HK-2 (cell line): ENCODE measurements at regions not wholly inside any gene's neighbourhood (a gene's known extent, or its start where the extent isn't known, plus 50 kb on each side); places are given as distances from the start of the nearest gene placed in this dataset.
A peak's percentile ranks its signal among the peaks of the same experiment; 100 is the strongest.

Experiments
- DNase-seq: peaks from one replicate; pipeline ENCODE4 v3.0.0-alpha.2; 2018; ENCODE audit not compliant: unreplicated experiment

GRCh38 chr5:165076686-165077085 lies 1571.3 kb downstream of the MAT2B start:
- DNase-seq, result no peak

DNA sequence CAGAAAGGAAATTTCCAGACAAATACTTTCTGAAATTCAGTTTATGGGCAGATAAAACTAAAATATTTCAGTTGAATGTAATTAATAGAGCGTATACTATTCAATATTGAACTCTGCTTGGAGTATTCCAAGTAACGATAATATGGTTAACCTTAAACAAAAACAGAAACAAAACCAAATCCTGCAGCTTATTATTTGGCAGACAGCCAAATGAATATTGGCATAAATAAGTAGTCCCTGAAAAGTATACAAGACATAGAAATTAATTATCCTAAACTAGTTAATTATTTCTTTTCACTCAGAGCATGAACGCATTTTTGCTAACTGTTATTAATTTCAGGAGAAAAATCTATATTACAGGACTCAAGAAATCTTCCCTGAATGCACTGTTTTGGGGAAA lies 1574.0 kb downstream of the MAT2B start:
- DNase-seq, result no peak

GRCh38 chr5:165083394-165083793 lies 1578.0 kb downstream of the MAT2B start:
- DNase-seq, result no peak

DNA sequence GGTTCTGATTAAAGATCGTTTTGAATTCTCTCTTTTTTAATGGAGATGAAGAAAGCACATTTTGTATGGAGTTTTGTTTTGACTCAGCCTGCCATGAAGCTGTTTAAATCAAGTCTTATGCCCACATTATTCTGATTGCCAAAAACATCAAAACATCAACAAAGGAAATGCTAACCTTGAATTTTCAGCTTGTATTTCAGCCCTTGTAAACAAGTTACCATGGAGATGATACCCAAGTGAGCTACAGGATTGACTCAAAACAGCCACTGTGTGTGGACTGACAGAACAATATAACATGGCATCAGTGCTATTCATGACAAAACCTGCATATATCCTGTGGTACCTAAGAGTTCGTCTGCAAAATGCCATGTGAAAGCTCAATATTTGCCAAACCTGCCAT lies 1581.0 kb downstream of the MAT2B start:
- DNase-seq, result no peak

DNA sequence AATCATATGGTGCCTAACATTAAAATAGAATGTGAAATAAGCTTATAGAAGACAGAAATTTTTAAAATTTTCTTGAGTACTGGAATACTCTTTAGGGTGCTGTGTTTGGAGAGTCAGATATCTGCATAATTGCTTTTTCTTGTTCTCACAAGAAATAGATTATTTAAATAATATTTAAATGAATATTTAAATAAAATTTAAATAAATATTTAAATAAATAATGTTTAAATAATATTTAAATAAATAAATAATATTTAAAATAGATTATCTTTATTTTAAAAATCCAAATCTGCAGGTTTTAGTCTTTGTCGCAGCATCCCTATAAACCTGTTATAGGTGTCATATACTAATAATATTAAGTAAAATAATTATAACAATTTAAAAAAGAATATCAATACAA lies 1589.4 kb downstream of the MAT2B start:
- no peak for DNase-seq

GRCh38 chr5:165101709-165102108 lies 1596.3 kb downstream of the MAT2B start:
- no peak for DNase-seq

GRCh38 chr5:165104611-165105010 lies 1599.2 kb downstream of the MAT2B start:
- DNase-seq, result no peak

- DNase-seq, result no peak
These were observed 1603.4 kb downstream of the MAT2B start for GRCh38 chr5:165108809-165109208.

DNA sequence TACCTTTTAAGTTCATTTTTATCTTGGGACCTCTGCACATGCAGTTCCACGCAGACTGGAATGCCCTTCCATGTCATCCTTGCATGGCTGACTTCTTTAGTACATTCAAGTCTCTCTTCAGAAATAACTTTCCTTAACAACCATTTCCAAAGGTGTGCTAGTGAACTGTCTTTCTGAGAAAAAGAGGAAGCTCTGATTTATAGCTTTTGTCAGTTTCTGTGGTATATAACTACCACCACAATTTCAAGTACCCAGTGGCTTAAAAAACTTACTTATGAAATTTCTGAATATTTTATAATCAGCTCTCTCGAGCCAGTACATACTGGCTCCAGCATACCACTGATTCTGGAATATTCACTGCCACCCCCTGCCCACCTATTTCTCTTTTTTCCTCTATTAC lies 1613.8 kb downstream of the MAT2B start:
- no peak for DNase-seq

GRCh38 chr5:165126598-165126997 lies 1621.2 kb downstream of the MAT2B start:
- no peak for DNase-seq

DNA sequence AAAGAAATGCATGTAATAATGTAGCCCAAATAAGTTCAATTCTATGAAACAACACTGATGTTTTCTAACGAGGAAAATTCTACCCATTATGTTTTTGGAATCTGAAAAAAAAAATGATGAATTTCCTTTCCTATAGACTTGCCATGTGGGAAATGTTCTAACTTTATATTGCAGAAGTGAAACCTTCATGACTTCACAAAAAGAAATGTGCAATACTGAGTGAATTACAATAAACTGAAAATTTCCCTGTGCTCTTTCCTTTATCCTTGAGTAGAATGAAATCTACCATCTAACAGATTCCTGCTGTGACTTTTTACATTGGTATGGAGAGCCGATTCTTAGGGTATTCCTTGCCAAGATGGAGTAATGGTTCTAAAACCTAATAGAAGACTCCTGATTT lies 1622.5 kb downstream of the MAT2B start:
- DNase-seq, result no peak

- no peak for DNase-seq
These were observed 1625.2 kb downstream of the MAT2B start for GRCh38 chr5:165130656-165131055.

DNA sequence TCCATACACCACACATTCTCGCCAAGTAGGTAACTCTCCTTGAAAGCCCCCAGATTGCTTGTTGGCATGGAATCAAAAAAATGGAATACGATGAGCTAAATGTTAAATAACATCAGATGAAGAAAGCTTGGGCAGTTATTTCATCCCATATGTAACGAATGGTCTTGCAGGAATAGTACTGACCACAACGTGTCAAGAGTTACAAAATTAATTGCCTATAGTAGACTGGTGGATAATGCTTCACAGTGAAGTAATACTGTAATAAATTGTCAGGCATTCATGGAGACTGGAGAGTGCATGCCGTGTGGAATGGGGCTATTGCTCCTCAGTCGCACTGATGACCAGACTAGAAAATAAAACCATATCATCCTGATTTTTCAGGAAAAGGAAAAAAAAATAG lies 1628.7 kb downstream of the MAT2B start:
- DNase-seq, result no peak

DNA sequence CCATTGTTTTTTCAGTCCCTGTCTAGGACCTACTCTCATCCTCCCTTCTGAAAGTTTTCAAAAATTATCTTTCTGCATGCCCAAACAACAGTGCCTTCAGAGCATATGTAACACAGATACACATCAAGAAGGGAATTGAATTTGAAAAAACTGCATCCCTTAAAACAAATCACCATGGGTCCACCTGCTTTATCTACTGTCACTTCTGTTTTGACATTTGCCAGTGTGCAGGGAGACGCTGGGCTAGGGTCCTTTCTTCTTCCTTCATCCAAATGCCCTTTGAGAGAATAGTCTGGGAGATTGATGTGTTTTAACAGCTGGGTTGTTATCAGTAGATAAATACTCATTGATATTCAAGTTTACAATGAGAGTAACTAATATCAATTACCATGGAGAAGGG lies 1630.1 kb downstream of the MAT2B start:
- DNase-seq, result no peak

DNA sequence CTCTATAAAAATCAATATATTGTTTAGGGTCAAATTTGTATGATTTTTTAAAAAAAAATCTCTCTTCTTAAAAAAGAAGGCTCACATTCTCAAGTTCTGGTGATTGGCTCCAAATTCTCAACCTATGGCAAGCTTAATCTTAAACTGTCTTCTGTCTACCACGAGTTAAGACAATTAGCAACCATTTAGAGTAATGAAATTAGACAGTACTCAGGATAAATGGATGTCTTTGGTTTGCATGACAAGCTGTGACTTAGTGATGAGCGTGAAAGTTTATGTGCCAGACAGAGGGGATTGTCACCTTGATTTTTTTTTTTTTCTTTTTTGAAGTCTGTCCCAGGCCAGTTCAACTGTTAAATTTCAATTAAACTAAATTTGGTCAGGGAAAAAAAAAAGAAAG lies 1632.3 kb downstream of the MAT2B start:
- DNase-seq, result no peak

DNA sequence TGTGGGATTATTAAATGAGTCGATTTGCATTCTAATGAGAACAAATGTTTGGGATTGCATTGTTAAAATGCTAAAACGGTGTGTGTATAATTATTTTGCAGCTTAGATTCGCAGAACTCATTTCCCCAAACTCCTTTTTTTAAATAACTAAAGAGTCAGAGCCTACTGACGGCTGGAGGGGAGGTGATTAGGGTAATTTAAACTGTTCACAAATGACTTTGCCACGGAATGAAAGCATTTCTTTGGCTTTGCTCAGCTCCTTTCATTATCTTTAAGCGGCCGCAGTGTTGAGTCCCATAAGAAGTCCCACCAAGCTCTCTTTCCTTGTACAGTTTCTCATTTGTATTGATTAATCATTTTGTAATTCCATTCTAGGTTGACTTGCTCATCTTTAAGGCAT lies 1632.8 kb downstream of the MAT2B start:
- DNase-seq, result no peak

- no peak for DNase-seq
These were observed 1633.8 kb downstream of the MAT2B start for GRCh38 chr5:165139262-165139661.

GRCh38 chr5:165139721-165140120 lies 1634.3 kb downstream of the MAT2B start:
- DNase-seq, result no peak

DNA sequence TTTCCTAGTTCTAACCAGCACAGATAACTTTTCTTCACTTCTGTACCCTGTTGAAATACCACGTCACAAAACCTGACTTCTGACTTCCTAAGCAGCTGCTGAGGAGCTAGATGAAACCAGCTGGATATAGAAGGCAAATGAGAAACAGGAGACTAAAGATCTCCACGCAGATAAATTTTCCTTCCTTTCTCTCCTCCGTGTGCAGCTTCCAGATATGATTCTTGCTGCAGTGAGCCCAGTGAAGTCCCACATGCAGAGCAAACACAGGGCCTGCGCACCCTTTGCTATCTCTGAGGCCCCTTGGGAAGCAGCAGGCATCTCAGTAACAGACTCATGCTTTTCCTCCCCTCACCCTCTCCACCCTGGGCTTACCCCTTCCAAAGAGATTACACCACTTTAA lies 1638.3 kb downstream of the MAT2B start:
- no peak for DNase-seq

DNA sequence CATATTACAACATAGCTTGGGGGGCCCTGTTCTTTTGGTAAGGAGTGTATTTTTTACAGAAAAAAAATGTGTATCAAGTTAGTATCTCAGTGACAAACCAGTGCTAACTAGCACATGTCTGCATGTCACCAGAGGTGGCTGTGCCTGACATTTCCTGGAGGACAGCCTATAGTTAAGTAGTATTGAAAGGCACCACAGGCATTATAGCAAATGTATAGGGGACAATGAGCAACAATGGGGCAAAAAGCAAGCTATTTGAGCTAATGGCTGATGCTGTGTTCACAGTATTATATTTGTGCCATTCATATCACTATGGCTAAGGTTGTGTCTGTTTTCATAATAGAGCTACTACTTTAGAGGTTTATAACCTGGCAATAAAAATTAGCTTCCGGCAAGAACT lies 1644.0 kb downstream of the MAT2B start:
- DNase-seq, result no peak

- no peak for DNase-seq
These were observed 1646.6 kb downstream of the MAT2B start for GRCh38 chr5:165152058-165152457.

- DNase-seq, result peak; percentile 1
These were observed 1651.8 kb downstream of the MAT2B start for GRCh38 chr5:165157219-165157618.

DNA sequence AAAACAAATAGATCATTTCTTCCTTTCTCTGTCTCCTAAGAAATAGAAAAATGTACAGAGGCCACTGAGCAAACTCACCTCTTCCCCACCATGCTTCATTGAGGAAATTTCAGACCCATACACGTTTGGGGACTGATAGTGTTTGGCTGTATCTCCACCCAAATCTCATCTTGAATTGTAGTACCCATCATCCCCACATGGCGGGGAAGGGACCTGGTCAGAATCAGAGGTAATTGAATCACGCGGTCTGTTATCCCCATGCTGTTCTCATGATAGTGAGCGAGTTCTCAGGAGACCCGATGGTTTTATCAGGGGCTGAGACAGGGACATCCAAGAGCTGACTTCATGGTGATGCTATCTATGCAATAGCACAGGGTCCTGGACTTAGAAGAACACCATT lies 1655.8 kb downstream of the MAT2B start:
- DNase-seq, result no peak

GRCh38 chr5:165163861-165164260 lies 1658.4 kb downstream of the MAT2B start:
- DNase-seq, result no peak

DNA sequence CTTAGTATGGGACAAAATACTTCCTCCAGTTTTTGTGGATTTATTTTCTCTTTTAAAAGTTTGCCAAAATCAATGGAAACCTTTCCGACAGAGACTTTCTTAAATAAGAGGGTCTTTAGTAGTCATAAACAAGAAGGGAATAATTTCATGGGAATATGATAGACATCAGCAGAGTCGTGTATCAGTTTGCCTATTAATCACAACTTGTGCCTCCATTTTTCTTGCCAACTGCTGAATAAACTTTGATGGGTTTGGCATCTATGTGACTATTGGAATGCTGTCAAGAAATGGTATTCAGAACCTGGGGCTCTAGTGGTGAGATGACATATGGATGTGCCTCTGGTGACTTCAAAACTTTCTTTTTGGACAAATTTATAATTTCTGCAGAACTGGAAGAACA lies 1668.2 kb downstream of the MAT2B start:
- no peak for DNase-seq
